ENCODE measurements at regions not wholly inside any gene's neighbourhood (a gene's known extent, or its start where the extent isn't known, plus 50 kb on each side); places are given as distances from the start of the nearest gene placed in this dataset.
"Not testable (repeated sequence)": the region's sequence is repeated elsewhere in the genome, so short reads cannot be mapped to it uniquely, and the experiment has no call there.

DNA sequence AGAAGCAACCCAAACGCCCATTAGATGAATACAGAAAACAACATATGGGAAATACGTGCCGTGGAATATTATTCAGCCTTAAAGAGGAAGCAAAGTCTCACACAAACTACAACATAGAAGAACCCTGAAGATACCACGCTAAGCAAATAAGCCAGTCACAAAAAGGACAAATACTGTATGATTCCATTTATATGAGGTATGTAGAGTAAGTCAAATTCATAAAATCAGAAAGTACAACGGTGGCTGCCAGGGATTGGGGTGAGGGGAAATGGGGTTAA, 54.2 kb downstream of the SIPA1L2 start:
- TF ChIP-seq, protein P1, sequence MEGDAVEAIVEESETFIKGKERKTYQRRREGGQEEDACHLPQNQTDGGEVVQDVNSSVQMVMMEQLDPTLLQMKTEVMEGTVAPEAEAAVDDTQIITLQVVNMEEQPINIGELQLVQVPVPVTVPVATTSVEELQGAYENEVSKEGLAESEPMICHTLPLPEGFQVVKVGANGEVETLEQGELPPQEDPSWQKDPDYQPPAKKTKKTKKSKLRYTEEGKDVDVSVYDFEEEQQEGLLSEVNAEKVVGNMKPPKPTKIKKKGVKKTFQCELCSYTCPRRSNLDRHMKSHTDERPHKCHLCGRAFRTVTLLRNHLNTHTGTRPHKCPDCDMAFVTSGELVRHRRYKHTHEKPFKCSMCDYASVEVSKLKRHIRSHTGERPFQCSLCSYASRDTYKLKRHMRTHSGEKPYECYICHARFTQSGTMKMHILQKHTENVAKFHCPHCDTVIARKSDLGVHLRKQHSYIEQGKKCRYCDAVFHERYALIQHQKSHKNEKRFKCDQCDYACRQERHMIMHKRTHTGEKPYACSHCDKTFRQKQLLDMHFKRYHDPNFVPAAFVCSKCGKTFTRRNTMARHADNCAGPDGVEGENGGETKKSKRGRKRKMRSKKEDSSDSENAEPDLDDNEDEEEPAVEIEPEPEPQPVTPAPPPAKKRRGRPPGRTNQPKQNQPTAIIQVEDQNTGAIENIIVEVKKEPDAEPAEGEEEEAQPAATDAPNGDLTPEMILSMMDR (IDR thresholded peaks at IDR 0.05), result no peak
- no peak for TF ChIP-seq POLR2A (IDR thresholded peaks at IDR 0.05)
- TF ChIP-seq POLR2AphosphoS5 (IDR thresholded peaks at IDR 0.05; ENCODE audit: insufficient read depth in 1 of 2, low read depth in 1 of 2), result no peak
- no peak overlapping the region for H3K4me3 ChIP-seq
- DNase-seq (ENCODE audit: extremely low spot score in 2 of 2), result no peak
- H3K27me3 ChIP-seq, result no peaks in the 10 kb centered on the region
- intact Hi-C loops (cut with DNase I), result no loop called here
- no peaks in the 10 kb centered on the region for H3K36me3 ChIP-seq
- no peak overlapping the region for H3K27ac ChIP-seq
- H3K4me1 ChIP-seq, result no peaks in the 10 kb centered on the region
- no peaks in the 10 kb centered on the region for H3K9me3 ChIP-seq

DNA sequence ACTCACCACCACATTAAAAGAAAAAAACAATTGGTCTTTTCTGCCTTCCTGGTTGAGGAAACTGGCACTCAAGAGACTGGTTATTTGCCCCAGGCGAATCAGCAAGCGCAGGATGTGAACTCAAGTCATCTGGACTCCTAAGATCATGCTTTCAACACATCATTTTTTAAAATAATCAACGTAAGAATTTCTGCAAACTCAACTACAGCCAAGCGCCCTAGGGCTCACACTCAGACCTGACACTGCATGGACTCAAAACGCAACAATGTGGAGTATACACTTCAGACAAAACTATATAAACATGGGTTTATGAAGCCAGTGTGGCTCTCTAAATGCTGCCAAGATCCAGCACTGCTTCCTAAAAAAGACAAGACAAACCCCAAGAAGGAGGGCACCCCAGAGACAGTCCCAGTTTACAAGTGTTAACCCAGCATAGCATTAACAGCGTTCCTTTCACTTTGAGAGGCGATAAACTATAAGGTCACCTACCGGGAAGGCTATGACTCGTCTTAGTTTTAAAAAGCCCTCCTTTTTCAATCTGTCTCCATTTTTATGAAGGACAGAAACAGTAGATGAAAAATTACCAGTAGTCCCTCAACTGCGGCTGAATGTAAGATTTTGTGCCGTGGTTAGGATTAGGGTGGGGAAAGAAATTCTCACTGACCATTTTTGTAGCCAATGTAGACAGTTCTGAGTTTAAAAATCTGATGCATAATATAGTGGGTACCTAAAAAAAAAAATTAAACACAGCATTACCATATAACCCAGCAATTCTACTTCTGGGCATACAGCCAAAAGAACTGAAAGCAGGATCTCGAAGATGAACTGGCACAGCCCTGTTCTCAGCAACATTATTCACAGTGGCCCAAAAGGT, 54.8 kb downstream of the SIPA1L2 start:
- no peak for TF ChIP-seq POLR2AphosphoS5 (IDR thresholded peaks at IDR 0.05; ENCODE audit: insufficient read depth in 1 of 2, low read depth in 1 of 2)
- TF ChIP-seq, protein P1 (IDR thresholded peaks at IDR 0.05), result no peak
- TF ChIP-seq POLR2A (IDR thresholded peaks at IDR 0.05), result no peak
- H3K4me3 ChIP-seq, result no peak overlapping the region
- H3K27me3 ChIP-seq, result no peaks in the 10 kb centered on the region
- no peak overlapping the region for H3K27ac ChIP-seq
- no peak for DNase-seq (ENCODE audit: extremely low spot score in 2 of 2)
- intact Hi-C loops (cut with DNase I), result no loop called here
- H3K4me1 ChIP-seq, result no peaks in the 10 kb centered on the region
- H3K9me3 ChIP-seq, result no peaks in the 10 kb centered on the region
- no peaks in the 10 kb centered on the region for H3K36me3 ChIP-seq

DNA sequence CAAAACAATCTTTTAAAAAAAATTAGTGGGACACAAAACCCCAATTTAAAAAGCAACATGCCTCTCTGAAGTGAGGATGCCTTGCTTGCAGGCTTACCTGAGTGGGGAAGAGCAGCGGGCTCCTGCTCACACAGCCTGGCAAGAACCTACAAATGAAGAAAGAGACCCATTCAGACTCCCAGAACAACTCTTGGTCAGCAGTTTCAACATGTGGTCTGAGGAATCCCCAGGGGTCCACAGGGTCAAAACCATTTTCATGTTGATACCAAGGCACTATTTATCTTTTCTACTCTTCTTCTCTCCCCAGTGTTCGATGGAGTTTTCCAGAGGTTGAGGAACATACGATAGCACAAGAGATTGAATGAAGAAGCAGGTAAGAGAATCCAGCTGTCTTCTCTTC, 55.9 kb downstream of the SIPA1L2 start:
- H3K27me3 ChIP-seq, result no peaks in the 10 kb centered on the region
- no peak overlapping the region for H3K4me3 ChIP-seq
- intact Hi-C loops (cut with DNase I), result no loop called here
- no peak overlapping the region for H3K27ac ChIP-seq
- H3K36me3 ChIP-seq, result no peaks in the 10 kb centered on the region
- TF ChIP-seq, protein P1 (IDR thresholded peaks at IDR 0.05), result no peak
- TF ChIP-seq POLR2A (IDR thresholded peaks at IDR 0.05), result no peak
- no peaks in the 10 kb centered on the region for H3K4me1 ChIP-seq
- no peak for DNase-seq (ENCODE audit: extremely low spot score in 2 of 2)
- no peaks in the 10 kb centered on the region for H3K9me3 ChIP-seq

DNA sequence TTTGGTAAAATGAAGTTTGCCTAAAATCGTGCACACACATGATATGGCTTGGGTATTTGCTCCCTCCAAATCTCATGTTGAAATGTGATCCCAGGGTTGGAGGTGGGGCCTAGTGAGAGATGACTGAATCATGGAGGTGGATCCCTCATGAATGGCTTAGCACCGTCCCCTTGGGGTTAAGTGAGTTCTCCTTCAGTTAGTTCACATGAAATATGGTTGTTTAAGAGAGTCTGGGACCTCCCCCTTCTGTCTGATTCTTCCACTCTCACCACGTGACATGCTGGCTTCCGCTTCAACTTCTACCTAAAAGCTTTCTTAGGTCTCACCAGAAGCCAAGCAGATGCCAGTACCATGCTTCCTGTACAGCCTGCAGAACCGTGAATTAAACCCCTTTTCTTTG, 58.4 kb downstream of the SIPA1L2 start:
- Histone ChIP-seq H3K4me3 (no peak overlapping the region), H3K4me1 (no peaks in the 10 kb centered on the region), H3K27me3 (no peaks in the 10 kb centered on the region), H3K27ac (no peak overlapping the region), H3K9me3 (no peaks in the 10 kb centered on the region), H3K36me3 (no peaks in the 10 kb centered on the region)
- intact Hi-C loops (cut with DNase I), result no loop called here
- TF ChIP-seq POLR2AphosphoS5 (IDR thresholded peaks at IDR 0.05; ENCODE audit: insufficient read depth in 1 of 2, low read depth in 1 of 2), result no peak
- no peak for DNase-seq (ENCODE audit: extremely low spot score in 2 of 2)

DNA sequence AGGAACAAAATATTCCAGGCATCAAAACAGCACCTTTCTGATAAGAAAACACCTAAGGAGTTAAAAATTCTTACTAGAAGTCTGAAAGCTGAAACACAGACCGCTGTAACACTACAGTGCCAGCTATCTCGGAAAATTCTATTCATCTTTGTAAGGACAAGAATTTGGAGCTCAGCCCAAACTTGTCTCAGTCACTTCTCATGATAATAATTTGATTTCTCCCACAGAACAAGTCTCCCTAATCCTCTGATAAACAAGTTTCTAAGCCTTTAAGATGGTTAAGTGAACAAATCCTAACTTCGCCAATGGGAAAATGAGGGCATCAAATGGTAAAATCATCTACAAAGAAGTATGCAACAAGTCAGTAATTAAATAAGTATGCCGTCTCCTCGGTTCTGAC, 59.9 kb downstream of the SIPA1L2 start:
- no peaks in the 10 kb centered on the region for H3K27me3 ChIP-seq
- no peak overlapping the region for H3K27ac ChIP-seq
- no peaks in the 10 kb centered on the region for H3K9me3 ChIP-seq
- H3K4me3 ChIP-seq, result no peak overlapping the region
- H3K36me3 ChIP-seq, result no peaks in the 10 kb centered on the region
- H3K4me1 ChIP-seq, result no peaks in the 10 kb centered on the region
- TF ChIP-seq POLR2A (IDR thresholded peaks at IDR 0.05) (no peak), POLR2AphosphoS5 (IDR thresholded peaks at IDR 0.05; ENCODE audit: insufficient read depth in 1 of 2, low read depth in 1 of 2) (no peak)
- TF ChIP-seq, protein P1 (IDR thresholded peaks at IDR 0.05), result no peak
- intact Hi-C loops (cut with DNase I), result no loop called here
- no peak for DNase-seq (ENCODE audit: extremely low spot score in 2 of 2)

DNA sequence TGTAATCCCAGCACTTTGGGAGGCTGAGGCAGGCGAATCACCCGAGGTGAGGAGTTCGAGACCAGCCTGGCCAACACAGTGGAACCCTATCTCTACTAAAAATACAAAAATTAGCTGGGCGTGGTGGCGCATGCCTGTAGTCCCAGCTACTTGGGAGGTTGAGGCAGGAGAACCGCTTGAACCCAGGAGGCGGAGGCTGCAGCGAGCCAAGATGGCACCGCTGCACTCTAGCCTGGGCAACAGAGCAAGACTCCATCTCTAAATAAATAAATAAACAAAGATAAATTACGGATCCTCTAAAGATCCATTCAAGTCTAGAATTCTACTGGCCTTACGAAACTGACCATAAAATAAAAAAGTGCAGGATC, 60.4 kb downstream of the SIPA1L2 start:
- H3K36me3 ChIP-seq; H3K9me3 ChIP-seq; intact Hi-C loops (cut with DNase I); H3K27me3 ChIP-seq; H3K4me1 ChIP-seq; H3K4me3 ChIP-seq; DNase-seq (ENCODE audit: extremely low spot score in 2 of 2); H3K27ac ChIP-seq: not testable (repeated sequence)

Measured in vagina (tissue), 2 donors.